ENCODE measurements at regions not wholly inside any gene's neighbourhood (a gene's known extent, or its start where the extent isn't known, plus 50 kb on each side); places are given as distances from the start of the nearest gene placed in this dataset.

DNA sequence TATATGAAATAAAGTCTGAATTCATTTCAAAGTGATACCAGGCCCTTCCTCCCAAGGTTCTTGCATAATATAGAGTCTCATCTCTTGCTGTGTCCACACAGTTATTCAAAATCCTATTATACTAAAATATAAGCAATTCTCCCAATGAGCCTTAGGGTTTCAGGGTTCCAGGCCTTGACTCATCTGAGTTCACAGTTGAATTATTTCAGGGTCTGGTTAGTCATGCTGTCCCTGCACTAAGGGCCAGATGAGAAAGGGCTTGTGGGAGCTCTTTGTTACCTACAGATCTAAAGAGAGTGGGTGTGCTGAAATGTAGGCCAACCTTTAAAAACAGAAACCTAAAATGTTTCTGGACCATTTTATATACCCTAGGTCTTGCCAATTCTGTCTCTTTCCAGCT lies 337.5 kb upstream of the LRRC7 start:
- TF ChIP-seq, protein P1, sequence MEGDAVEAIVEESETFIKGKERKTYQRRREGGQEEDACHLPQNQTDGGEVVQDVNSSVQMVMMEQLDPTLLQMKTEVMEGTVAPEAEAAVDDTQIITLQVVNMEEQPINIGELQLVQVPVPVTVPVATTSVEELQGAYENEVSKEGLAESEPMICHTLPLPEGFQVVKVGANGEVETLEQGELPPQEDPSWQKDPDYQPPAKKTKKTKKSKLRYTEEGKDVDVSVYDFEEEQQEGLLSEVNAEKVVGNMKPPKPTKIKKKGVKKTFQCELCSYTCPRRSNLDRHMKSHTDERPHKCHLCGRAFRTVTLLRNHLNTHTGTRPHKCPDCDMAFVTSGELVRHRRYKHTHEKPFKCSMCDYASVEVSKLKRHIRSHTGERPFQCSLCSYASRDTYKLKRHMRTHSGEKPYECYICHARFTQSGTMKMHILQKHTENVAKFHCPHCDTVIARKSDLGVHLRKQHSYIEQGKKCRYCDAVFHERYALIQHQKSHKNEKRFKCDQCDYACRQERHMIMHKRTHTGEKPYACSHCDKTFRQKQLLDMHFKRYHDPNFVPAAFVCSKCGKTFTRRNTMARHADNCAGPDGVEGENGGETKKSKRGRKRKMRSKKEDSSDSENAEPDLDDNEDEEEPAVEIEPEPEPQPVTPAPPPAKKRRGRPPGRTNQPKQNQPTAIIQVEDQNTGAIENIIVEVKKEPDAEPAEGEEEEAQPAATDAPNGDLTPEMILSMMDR (IDR thresholded peaks at IDR 0.05; ENCODE audit: insufficient read depth, low read length), result no peak
- TF ChIP-seq, protein P2, sequence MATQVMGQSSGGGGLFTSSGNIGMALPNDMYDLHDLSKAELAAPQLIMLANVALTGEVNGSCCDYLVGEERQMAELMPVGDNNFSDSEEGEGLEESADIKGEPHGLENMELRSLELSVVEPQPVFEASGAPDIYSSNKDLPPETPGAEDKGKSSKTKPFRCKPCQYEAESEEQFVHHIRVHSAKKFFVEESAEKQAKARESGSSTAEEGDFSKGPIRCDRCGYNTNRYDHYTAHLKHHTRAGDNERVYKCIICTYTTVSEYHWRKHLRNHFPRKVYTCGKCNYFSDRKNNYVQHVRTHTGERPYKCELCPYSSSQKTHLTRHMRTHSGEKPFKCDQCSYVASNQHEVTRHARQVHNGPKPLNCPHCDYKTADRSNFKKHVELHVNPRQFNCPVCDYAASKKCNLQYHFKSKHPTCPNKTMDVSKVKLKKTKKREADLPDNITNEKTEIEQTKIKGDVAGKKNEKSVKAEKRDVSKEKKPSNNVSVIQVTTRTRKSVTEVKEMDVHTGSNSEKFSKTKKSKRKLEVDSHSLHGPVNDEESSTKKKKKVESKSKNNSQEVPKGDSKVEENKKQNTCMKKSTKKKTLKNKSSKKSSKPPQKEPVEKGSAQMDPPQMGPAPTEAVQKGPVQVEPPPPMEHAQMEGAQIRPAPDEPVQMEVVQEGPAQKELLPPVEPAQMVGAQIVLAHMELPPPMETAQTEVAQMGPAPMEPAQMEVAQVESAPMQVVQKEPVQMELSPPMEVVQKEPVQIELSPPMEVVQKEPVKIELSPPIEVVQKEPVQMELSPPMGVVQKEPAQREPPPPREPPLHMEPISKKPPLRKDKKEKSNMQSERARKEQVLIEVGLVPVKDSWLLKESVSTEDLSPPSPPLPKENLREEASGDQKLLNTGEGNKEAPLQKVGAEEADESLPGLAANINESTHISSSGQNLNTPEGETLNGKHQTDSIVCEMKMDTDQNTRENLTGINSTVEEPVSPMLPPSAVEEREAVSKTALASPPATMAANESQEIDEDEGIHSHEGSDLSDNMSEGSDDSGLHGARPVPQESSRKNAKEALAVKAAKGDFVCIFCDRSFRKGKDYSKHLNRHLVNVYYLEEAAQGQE (IDR thresholded peaks at IDR 0.05; ENCODE audit: insufficient replicate concordance, low read depth), result no peak
- TF ChIP-seq SPI1 (IDR thresholded peaks at IDR 0.05; ENCODE audit: borderline replicate concordance, low read depth) (no peak), GABPA (IDR thresholded peaks at IDR 0.05; ENCODE audit: low read depth) (no peak), POLR2AphosphoS5 (IDR thresholded peaks at IDR 0.05; ENCODE audit: low read depth) (no peak)

Data from HL-60 (cell line).